GM10248 (cell line): ENCODE measurements at regions not wholly inside any gene's neighbourhood (a gene's known extent, or its start where the extent isn't known, plus 50 kb on each side); places are given as distances from the start of the nearest gene placed in this dataset.

ENCODE experiments used
- CTCF ChIA-PET: fragments of 300-600 bp; sonication (Branson Sonifier 250); formaldehyde crosslinking; extraction: SDS; loops from one replicate; lab custom pipeline; 2021; ENCODE audit warnings: antibody characterized with exemption; lab: Yijun Ruan, JAX
- POLR2A ChIA-PET: fragments of 350-650 bp; sonication (Branson Sonifier 250); formaldehyde crosslinking; extraction: SDS; loops from one replicate; lab custom pipeline; 2020; ENCODE audit warnings: antibody characterized with exemption; lab: Yijun Ruan, JAX
- DNase-seq: peaks from one replicate; pipeline ENCODE4 v3.0.0; 2012; ENCODE audit errors: extremely low spot score
- TF ChIP-seq, protein P1 (sequence below): IDR thresholded peaks from 2 replicates; pipeline ENCODE4 v1.5.1; 2012; ENCODE audit warnings: mild to moderate bottlenecking, low read depth; ENCODE audit errors: extremely low read depth, missing control alignments, control extremely low read depth

DNA sequence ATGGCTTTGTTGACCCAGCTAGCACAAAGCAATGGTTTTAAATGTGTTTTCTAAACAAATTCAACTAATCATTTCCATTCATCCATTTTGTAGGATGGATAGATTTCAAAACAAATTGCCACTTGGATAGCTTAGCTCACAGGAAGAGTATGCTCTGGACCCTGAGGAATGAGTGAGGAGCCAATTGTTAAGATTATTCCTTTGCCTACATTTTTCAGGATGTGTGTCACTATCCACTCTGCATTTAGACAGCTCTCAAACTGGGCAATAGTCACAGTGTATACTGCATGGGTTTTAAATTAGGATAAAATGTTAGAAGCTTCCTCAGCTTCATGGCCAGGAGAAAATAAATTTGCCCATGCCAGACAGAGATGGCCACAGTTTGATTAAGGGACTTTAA is 605.6 kb upstream of the TEX47 start:
- TF ChIP-seq, protein P1, sequence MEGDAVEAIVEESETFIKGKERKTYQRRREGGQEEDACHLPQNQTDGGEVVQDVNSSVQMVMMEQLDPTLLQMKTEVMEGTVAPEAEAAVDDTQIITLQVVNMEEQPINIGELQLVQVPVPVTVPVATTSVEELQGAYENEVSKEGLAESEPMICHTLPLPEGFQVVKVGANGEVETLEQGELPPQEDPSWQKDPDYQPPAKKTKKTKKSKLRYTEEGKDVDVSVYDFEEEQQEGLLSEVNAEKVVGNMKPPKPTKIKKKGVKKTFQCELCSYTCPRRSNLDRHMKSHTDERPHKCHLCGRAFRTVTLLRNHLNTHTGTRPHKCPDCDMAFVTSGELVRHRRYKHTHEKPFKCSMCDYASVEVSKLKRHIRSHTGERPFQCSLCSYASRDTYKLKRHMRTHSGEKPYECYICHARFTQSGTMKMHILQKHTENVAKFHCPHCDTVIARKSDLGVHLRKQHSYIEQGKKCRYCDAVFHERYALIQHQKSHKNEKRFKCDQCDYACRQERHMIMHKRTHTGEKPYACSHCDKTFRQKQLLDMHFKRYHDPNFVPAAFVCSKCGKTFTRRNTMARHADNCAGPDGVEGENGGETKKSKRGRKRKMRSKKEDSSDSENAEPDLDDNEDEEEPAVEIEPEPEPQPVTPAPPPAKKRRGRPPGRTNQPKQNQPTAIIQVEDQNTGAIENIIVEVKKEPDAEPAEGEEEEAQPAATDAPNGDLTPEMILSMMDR = no peak
- ChIA-PET POLR2A (no interaction called here), CTCF (interaction anchor here (1.3 to 3.3 kb wide), 2 partner anchors 11 to 15 kb away, joined by 3 to 11 read pairs; no protein-coding TSS in a partner anchor)
- DNase-seq = no peak

DNA sequence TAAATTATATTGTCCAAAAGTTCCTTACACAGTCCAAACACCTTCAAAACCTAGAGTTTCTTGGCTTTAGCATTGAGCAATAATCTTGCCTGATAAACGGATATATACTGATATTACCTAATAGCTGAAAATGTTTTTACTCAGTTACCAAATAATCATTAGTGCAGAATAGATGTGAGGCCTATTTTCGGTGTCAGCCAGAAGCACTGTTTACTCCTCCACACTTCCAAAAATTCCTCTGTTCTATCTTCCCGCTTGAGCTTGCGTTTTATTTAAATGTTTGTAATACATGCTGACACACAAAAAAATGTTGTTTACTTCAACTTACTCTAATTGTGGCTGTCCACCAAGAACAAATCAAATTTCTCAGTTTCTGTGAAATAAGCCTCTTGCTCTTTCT is 606.2 kb upstream of the TEX47 start:
- no peak for DNase-seq
- ChIA-PET POLR2A (no interaction called here), CTCF (interaction anchor here (1.3 to 3.3 kb wide), 2 partner anchors 11 to 15 kb away, joined by 3 to 11 read pairs; no protein-coding TSS in a partner anchor)
- TF ChIP-seq, protein P1 = no peak

DNA sequence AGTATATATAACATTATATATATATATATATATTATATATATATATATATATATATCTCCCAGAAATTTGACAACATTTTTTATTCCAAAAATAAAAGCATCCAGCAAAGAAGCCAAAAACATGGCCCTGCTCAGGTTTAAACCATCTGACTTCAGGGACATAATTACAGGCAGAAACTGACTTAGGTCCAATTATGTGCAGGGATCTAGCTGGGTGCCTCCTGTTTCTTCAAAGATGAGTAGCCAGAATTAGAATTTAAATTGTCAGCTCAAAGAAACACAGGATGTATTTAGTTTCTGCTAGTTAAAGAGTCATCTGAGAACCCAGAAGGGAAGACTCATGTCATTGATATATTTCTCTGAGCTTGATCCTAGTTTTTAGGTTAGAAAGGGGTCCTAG is 656.4 kb upstream of the TEX47 start:
- ChIA-PET CTCF (no interaction called here), POLR2A (no interaction called here)
- no peak for DNase-seq
- TF ChIP-seq, protein P1 = no peak

DNA sequence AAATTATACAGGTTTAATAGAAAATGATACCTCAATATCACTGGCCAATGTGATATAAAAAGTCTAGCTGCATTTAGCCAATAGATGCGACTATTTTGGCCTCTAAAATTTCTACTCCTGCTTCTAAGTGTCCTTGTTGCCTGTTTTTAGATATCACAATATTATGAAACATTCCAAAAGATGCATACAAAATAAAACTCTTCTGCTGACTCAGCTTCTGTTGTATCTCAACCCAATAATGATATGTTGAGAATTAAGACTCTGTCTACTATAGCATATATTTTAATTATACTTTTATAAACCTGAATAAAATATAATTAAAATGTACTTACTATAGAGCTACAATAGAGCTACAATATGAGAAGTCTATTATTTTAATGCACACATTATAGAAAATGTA is 661.0 kb upstream of the TEX47 start:
- TF ChIP-seq, protein P1 = no peak
- ChIA-PET POLR2A (no interaction called here), CTCF (no interaction called here)
- DNase-seq = no peak

DNA sequence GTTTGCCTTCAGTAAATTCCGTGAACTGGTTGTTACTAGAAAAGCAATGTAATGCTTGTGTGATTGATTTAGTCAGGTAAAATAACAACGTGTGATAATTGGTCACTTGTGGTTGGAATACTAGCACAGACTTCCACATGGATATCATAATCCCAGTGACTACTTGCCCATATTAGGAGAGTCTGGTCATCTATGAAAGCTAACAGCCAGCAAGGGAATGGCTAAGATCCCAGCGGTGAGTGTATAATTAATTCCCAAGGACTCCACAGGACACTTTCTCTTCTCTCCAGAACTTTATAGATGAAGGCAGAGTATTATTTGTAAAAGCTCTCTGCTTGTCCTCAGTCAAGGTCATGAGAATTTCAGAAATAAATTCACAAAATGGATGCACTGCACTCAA is 662.6 kb upstream of the TEX47 start:
- CTCF ChIA-PET = interaction anchor here (0.7 to 1.1 kb wide), 2 partner anchors 38 to 47 kb away, joined by 3 read pairs; no protein-coding TSS in a partner anchor
- TF ChIP-seq, protein P1 = no peak
- no peak for DNase-seq
- POLR2A ChIA-PET = no interaction called here

DNA sequence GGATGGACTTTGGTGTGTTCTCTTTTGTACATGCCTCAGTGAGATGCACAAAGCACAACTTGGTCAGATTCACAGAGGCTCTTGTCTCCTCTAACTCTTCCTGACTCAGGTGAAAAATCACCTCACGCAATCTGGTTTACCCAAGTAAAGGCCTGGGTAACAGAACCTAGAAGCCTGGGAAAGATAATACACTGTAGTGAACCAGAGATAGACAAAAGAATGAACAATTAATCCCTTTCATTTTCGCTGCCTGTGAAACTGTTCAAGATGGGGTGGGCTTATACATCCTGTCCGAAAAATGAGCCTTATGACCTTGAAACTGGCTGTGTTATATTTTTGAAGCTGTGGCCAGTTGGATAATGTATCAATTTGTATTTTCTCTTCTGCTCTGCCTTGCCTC is 678.9 kb upstream of the TEX47 start:
- POLR2A ChIA-PET = no interaction called here
- CTCF ChIA-PET = no interaction called here
- DNase-seq = no peak
- TF ChIP-seq, protein P1 = no peak
